Stomach (tissue), 8 donors: ENCODE measurements at regions not wholly inside any gene's neighbourhood (a gene's known extent, or its start where the extent isn't known, plus 50 kb on each side); places are given as distances from the start of the nearest gene placed in this dataset.

ENCODE experiments used
- DNase-seq, 2 donors: peaks; one replicate each; pipeline versions ENCODE4 v3.0.0 to v3.0.0-alpha.2; 2013 to 2019
- H3K27ac ChIP-seq, 5 donors: fragments of 200-600 bp in 4 of 5; sonication (generic) in 4 of 5; one replicate each; pipeline ENCODE4 v1.5.1; 2013 to 2019; ENCODE audit warnings: mild to moderate bottlenecking in 1 of 5, moderate library complexity in 1 of 5
- H3K27me3 ChIP-seq, 3 donors: fragments of 200-600 bp; sonication (generic); one replicate each; pipeline ENCODE4 v1.5.1; 2017 to 2019; ENCODE audit warnings: mixed run types in 1 of 3
- H3K36me3 ChIP-seq, 4 donors: fragments of 200-600 bp; sonication (generic); 1 replicate in 3 of 4; 2 replicates in 1 of 4; pipeline ENCODE4 v1.5.1; 2016 to 2019
- H3K4me1 ChIP-seq, 4 donors: fragments of 200-600 bp; sonication (generic); one replicate each; pipeline ENCODE4 v1.5.1; 2016 to 2019
- H3K4me3 ChIP-seq, 4 donors: fragments of 200-600 bp; sonication (generic) in 3 of 4; one replicate each; pipeline ENCODE4 v1.5.1; 2016 to 2019; ENCODE audit warnings: mild to moderate bottlenecking in 1 of 4
- H3K9me3 ChIP-seq, 4 donors: fragments of 200-600 bp; sonication (generic); one replicate each; pipeline ENCODE4 v1.5.1; 2016 to 2019
- EP300 ChIP-seq: sonication (generic); formaldehyde crosslinking; IDR thresholded peaks from one replicate; pipeline ENCODE4 v1.6.1; 2017; ENCODE audit warnings: antibody characterized with exemption
- POLR2A ChIP-seq, 4 donors: fragments of 450-650 bp; IDR thresholded peaks; one replicate each; pipeline ENCODE4 v1.6.1; 2016; ENCODE audit warnings: antibody characterized with exemption in 4 of 4, control low read depth in 2 of 4, mild to moderate bottlenecking in 1 of 4, moderate library complexity in 1 of 4
- POLR2AphosphoS5 ChIP-seq, 3 donors: sonication (generic); formaldehyde crosslinking; IDR thresholded peaks; one replicate each; pipeline ENCODE4 v1.6.1; 2016; ENCODE audit warnings: antibody characterized with exemption in 3 of 3
- WGBS, 5 donors: extraction: QIAGEN DNeasy Blood & Tissue Kit in 3 of 5; methylation state at CpG; one replicate each; pipeline versions ENCODE4 v1.1.5 to v1.1.7; 2013 to 2018; 5-methylcytosine and 5-hydroxymethylcytosine counted together
- intact Hi-C: fragments of 100-400 bp; cut with DNase I; formaldehyde crosslinking; loops from one replicate; pipeline ENCODE4 v1.15.1; 2023; ENCODE audit warnings: low total_unique reads
- TF ChIP-seq, protein P1 (sequence below), 7 experiments: fragments of 450-650 bp in 4 of 7; fragments of 200-600 bp in 3 of 7; sonication (generic) in 3 of 7; IDR thresholded peaks; one replicate each; pipeline ENCODE4 v1.5.1; 2016 to 2019; ENCODE audit warnings: antibody characterized with exemption in 7 of 7, control low read depth in 2 of 7, mild to moderate bottlenecking in 1 of 7
- donor health status: healthy with polysubstance abuse.
- donor health status: Bipolar disorder and iron deficiency.
- donor health status: healthy.

DNA sequence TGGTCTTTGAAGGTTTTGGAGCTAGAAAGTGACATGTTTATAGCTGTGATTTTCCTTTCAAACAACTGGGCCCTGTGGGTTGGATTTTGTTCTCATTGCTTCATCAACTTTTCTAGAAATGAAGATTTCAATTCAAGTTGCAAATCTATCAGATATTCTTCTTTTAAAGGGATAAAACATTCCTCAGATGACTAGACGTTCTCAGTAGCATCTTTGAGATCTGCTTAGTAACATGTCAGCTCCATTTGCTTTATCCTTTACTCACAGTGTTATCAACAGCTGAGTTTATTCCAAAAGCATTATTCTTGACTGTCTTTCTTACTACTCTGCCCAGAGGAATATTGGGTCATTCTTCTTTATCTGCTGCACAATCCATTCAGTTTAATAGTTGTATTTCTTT lies 108.2 kb upstream of the GIMD1 start:
- WGBS, 5 donors: 26 to 54% (median 44%) methylated on average over 1 of the region's 1 CpG
- no peaks in the 10 kb centered on the region for H3K36me3 ChIP-seq
- no peaks in the 10 kb centered on the region for H3K27me3 ChIP-seq
- TF ChIP-seq POLR2A (IDR thresholded peaks at IDR 0.05) (no peak), EP300 (no peak), POLR2AphosphoS5 (IDR thresholded peaks at IDR 0.05) (no peak)
- TF ChIP-seq, protein P1, sequence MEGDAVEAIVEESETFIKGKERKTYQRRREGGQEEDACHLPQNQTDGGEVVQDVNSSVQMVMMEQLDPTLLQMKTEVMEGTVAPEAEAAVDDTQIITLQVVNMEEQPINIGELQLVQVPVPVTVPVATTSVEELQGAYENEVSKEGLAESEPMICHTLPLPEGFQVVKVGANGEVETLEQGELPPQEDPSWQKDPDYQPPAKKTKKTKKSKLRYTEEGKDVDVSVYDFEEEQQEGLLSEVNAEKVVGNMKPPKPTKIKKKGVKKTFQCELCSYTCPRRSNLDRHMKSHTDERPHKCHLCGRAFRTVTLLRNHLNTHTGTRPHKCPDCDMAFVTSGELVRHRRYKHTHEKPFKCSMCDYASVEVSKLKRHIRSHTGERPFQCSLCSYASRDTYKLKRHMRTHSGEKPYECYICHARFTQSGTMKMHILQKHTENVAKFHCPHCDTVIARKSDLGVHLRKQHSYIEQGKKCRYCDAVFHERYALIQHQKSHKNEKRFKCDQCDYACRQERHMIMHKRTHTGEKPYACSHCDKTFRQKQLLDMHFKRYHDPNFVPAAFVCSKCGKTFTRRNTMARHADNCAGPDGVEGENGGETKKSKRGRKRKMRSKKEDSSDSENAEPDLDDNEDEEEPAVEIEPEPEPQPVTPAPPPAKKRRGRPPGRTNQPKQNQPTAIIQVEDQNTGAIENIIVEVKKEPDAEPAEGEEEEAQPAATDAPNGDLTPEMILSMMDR (IDR thresholded peaks at IDR 0.05): no peak
- intact Hi-C loops: no loop called here
- no peak for DNase-seq
- H3K4me3 ChIP-seq: no peak overlapping the region
- H3K4me1 ChIP-seq: no peaks in the 10 kb centered on the region
- no peak overlapping the region for H3K27ac ChIP-seq
- no peaks in the 10 kb centered on the region for H3K9me3 ChIP-seq

- intact Hi-C loops: no loop called here
- Histone ChIP-seq H3K4me1 (no peaks in the 10 kb centered on the region), H3K27ac (no peak overlapping the region), H3K4me3 (no peak overlapping the region), H3K9me3 (no peaks in the 10 kb centered on the region), H3K36me3 (no peaks in the 10 kb centered on the region), H3K27me3 (no peaks in the 10 kb centered on the region)
- WGBS, 5 donors: 79 to 100% (median 93%) methylated on average over 1 of the region's 1 CpG
- TF ChIP-seq POLR2AphosphoS5 (IDR thresholded peaks at IDR 0.05): no peak
- TF ChIP-seq, protein P1 (IDR thresholded peaks at IDR 0.05): no peak
- TF ChIP-seq EP300: no peak
- TF ChIP-seq POLR2A (IDR thresholded peaks at IDR 0.05): no peak
- no peak for DNase-seq
Observed at GRCh38 chr4:106473515-106473914, 104.9 kb upstream of the GIMD1 start.

DNA sequence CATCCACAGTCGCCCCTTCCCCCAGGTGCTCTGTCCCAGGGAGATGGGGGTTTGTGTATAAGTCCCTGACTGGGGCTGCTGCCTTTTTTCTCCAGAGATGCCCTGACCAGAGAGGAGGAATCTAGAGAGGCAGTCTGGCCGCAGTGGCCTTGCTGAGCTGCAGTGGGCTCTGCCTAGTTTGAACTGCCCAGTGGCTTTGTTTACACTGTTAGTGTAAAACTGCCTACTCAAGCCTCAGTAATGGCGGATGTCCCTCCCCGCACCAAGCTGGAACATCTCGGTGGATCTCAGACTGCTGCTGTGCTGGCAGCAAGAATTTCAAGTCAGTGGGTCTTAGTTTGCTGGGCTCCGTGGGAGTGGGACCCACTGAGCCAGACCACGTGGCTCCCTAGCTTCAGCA lies 102.6 kb upstream of the GIMD1 start:
- H3K36me3 ChIP-seq: no peaks in the 10 kb centered on the region
- no peaks in the 10 kb centered on the region for H3K4me1 ChIP-seq
- H3K9me3 ChIP-seq: no peaks in the 10 kb centered on the region
- DNase-seq: no peak
- TF ChIP-seq EP300 (no peak), POLR2AphosphoS5 (IDR thresholded peaks at IDR 0.05) (no peak), POLR2A (IDR thresholded peaks at IDR 0.05) (no peak)
- TF ChIP-seq, protein P1 (IDR thresholded peaks at IDR 0.05): no peak
- no peak overlapping the region for H3K27ac ChIP-seq
- no peaks in the 10 kb centered on the region for H3K27me3 ChIP-seq
- WGBS, 5 donors: 69 to 96% (median 82%) methylated on average over 6 to 7 of the region's 7 CpGs
- H3K4me3 ChIP-seq: no peak overlapping the region
- intact Hi-C loops: no loop called here

GRCh38 chr4:106463622-106464021 lies 95.0 kb upstream of the GIMD1 start:
- TF ChIP-seq POLR2A (IDR thresholded peaks at IDR 0.05) (no peak), POLR2AphosphoS5 (IDR thresholded peaks at IDR 0.05) (no peak), EP300 (no peak)
- TF ChIP-seq, protein P1 (IDR thresholded peaks at IDR 0.05): no peak
- WGBS, 5 donors: 34 to 62% (median 44%) methylated on average over 2 of the region's 2 CpGs
- DNase-seq: no peak
- Histone ChIP-seq H3K4me1 (no peaks in the 10 kb centered on the region), H3K4me3 (no peak overlapping the region), H3K27me3 (no peaks in the 10 kb centered on the region), H3K9me3 (no peaks in the 10 kb centered on the region), H3K27ac (no peak overlapping the region), H3K36me3 (no peaks in the 10 kb centered on the region)
- intact Hi-C loops: no loop called here
